GM21381 (cell line): ENCODE measurements at regions not wholly inside any gene's neighbourhood (a gene's known extent, or its start where the extent isn't known, plus 50 kb on each side); places are given as distances from the start of the nearest gene placed in this dataset.
A peak's percentile ranks its signal among the peaks of the same experiment; 100 is the strongest.
"Not testable (repeated sequence)": the region's sequence is repeated elsewhere in the genome, so short reads cannot be mapped to it uniquely, and the experiment has no call there.

Source experiments
- ATAC-seq: cut with Tn5 transposase; IDR thresholded peaks from one replicate; pipeline ENCODE4 v1.9.1; 2021; ENCODE audit warnings: mild to moderate bottlenecking, moderate library complexity; ENCODE audit not compliant: unreplicated experiment

GRCh38 chr3:95670765-95671164 lies 1143.6 kb upstream of the EPHA6 start:
- ATAC-seq = no peak

- no peak for ATAC-seq
These were observed 1141.2 kb upstream of the EPHA6 start for GRCh38 chr3:95673215-95673614.

GRCh38 chr3:95705786-95706418 lies 1108.5 kb upstream of the EPHA6 start:
- ATAC-seq = peak; percentile 70

GRCh38 chr3:95707268-95707667 lies 1107.1 kb upstream of the EPHA6 start:
- ATAC-seq = no peak

- ATAC-seq = no peak
These were observed 1103.7 kb upstream of the EPHA6 start for GRCh38 chr3:95710684-95711083.

- no peak for ATAC-seq
These were observed 1102.6 kb upstream of the EPHA6 start for GRCh38 chr3:95711789-95712188.

GRCh38 chr3:95715128-95715527 lies 1099.3 kb upstream of the EPHA6 start:
- no peak for ATAC-seq

- no peak for ATAC-seq
These were observed 1097.3 kb upstream of the EPHA6 start for GRCh38 chr3:95717048-95717447.

- ATAC-seq = no peak
These were observed 1096.2 kb upstream of the EPHA6 start for GRCh38 chr3:95718168-95718567.

GRCh38 chr3:95719481-95719880 lies 1094.9 kb upstream of the EPHA6 start:
- no peak for ATAC-seq

- ATAC-seq = peak; percentile 68
These were observed 1092.5 kb upstream of the EPHA6 start for GRCh38 chr3:95721938-95722337.

GRCh38 chr3:95725770-95726169 lies 1088.6 kb upstream of the EPHA6 start:
- ATAC-seq = no peak

- no peak for ATAC-seq
These were observed 1082.6 kb upstream of the EPHA6 start for GRCh38 chr3:95731753-95732152.

GRCh38 chr3:95733336-95733735 lies 1081.1 kb upstream of the EPHA6 start:
- no peak for ATAC-seq

- no peak for ATAC-seq
These were observed 1076.3 kb upstream of the EPHA6 start for GRCh38 chr3:95738045-95738444.

GRCh38 chr3:95744896-95745295 lies 1069.5 kb upstream of the EPHA6 start:
- not testable (repeated sequence) for ATAC-seq

GRCh38 chr3:95750097-95750496 lies 1064.3 kb upstream of the EPHA6 start:
- ATAC-seq = no peak

GRCh38 chr3:95751509-95751908 lies 1062.9 kb upstream of the EPHA6 start:
- ATAC-seq = no peak

- ATAC-seq = no peak
These were observed 1062.2 kb upstream of the EPHA6 start for GRCh38 chr3:95752199-95752598.

- ATAC-seq = no peak
These were observed 1055.7 kb upstream of the EPHA6 start for GRCh38 chr3:95758707-95759106.

- no peak for ATAC-seq
These were observed 1054.6 kb upstream of the EPHA6 start for GRCh38 chr3:95759614-95760301.

- no peak for ATAC-seq
These were observed 1038.8 kb upstream of the EPHA6 start for GRCh38 chr3:95775486-95776094.
